ENCODE measurements at regions not wholly inside any gene's neighbourhood (a gene's known extent, or its start where the extent isn't known, plus 50 kb on each side); places are given as distances from the start of the nearest gene placed in this dataset.
A peak's percentile ranks its signal among the peaks of the same experiment; 100 is the strongest.

DNA sequence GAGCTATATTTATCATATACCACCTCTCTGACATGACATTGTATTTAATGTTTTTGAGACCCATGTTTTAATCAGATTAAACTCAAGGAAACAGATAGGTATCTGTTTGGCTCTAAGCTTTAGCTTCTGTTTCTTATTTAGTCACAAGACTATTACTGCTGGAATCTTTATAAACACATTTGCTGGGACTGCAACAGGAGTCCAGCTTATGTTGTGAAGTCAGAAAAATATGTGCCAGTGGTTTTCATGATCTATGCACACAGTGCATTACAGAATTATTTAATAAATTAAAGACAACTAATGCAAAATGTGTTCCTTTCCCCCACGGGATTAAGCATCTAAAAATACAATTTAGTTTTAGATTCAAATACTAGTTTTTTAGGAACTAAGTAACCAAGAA, 338.9 kb downstream of the ZEB2 start:
- no peak overlapping the region for H3K4me3 ChIP-seq (replicated peaks in 1 of 2; ENCODE audit: low read depth in 2 of 2, low read length in 2 of 2)
- DNase-seq (ENCODE audit: low read depth in 2 of 2) = no peak
- TF ChIP-seq CTCF (IDR thresholded peaks at IDR 0.05; ENCODE audit: low read depth, low read length) = no peak

DNA sequence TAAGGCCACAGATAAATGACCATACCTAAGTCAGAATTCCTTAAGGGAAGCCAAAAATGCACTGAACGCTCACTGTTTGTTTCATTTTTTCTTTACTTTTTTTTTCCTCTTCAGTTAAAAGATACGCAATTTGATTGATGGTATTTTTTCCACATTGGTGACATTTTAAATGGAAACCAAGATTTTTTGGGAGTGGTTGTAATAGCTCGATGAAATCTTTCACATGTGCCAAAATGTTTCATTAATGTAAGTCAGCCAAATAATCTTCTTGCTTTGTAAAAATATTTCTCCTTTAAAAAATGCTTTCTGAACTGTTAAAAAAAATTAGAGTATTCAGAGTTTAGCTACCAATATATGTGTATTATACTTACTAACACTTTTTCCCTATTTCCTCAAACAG, 339.8 kb downstream of the ZEB2 start:
- TF ChIP-seq CTCF (IDR thresholded peaks at IDR 0.05; ENCODE audit: low read depth, low read length) = no peak
- H3K4me3 ChIP-seq (replicated peaks in 1 of 2; ENCODE audit: low read depth in 2 of 2, low read length in 2 of 2) = no peak overlapping the region
- no peak for DNase-seq (ENCODE audit: low read depth in 2 of 2)

DNA sequence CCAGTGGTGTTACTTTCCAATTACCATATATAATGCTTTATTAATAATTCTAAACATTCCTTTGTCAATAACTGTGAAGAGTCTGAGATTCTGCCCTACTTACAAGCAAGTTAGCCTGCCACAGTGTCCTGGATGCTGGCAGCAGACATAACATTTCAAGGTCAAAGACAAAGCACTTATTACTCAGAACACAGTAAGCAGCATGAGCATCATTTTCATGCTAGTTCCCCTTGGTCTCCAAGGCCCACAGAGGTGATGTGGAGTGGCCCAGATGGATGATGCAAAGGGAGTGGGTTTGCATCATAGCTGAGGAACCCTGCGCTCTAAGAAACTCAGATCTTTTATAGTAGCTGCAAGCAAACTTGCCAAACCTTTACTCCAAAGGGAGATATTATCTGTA, 349.7 kb downstream of the ZEB2 start:
- peak in 1 of 2 donors; percentile 21 for DNase-seq (ENCODE audit: low read depth in 2 of 2)
- H3K4me3 ChIP-seq (replicated peaks in 1 of 2; ENCODE audit: low read depth in 2 of 2, low read length in 2 of 2) = no peak overlapping the region
- TF ChIP-seq CTCF (IDR thresholded peaks at IDR 0.05; ENCODE audit: low read depth, low read length) = no peak

- TF ChIP-seq CTCF (IDR thresholded peaks at IDR 0.05; ENCODE audit: low read depth, low read length) = no peak
- DNase-seq (ENCODE audit: low read depth in 2 of 2) = peak in 1 of 2 donors; percentile 49
These were observed 353.2 kb downstream of the ZEB2 start for GRCh38 chr2:144166743-144167142.

DNA sequence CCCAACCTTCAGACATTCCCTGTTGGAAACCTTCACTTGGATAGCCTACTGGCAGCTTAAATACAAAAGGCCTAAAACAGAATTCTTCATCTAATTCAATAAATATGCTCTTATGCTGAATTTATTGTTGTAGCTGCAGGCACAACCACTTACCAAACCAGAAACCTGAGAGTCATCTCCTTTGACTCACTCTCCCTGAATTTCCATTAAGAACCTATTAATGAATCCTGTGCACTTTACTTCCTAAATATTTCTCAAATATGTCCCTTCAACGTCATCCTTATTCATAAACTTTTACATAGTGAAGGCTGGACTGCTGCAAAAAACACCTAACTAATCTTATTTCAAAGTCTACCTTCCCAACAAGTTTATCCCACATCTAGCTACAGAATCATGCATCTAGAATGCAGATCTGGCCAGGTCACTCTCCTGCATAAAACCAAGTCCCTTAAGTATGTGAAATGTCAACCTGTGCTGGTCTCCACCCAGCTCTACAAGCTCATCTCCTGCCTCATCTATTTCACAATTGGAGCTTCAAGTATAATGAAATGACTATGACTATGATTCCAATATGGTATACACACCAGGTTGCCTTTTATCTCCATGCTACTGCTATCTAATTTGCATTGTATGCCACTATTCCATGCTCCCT, 354.2 kb downstream of the ZEB2 start:
- no peak overlapping the region for H3K4me3 ChIP-seq (replicated peaks in 1 of 2; ENCODE audit: low read depth in 2 of 2, low read length in 2 of 2)
- DNase-seq (ENCODE audit: low read depth in 2 of 2) = no peak
- TF ChIP-seq CTCF (IDR thresholded peaks at IDR 0.05; ENCODE audit: low read depth, low read length) = no peak

More at GRCh38 chr2:144166743-144167142, 353.2 kb downstream of the ZEB2 start:
- H3K4me3 ChIP-seq (replicated peaks in 1 of 2; ENCODE audit: low read depth in 2 of 2, low read length in 2 of 2) = no peak overlapping the region

- H3K4me3 ChIP-seq (replicated peaks in 1 of 2; ENCODE audit: low read depth in 2 of 2, low read length in 2 of 2) = no peak overlapping the region
- DNase-seq (ENCODE audit: low read depth in 2 of 2) = no peak
- TF ChIP-seq CTCF (IDR thresholded peaks at IDR 0.05; ENCODE audit: low read depth, low read length) = no peak
These were observed 356.3 kb downstream of the ZEB2 start for GRCh38 chr2:144163592-144163991.

- peak; percentile 38 for TF ChIP-seq CTCF (IDR thresholded peaks at IDR 0.05; ENCODE audit: low read depth, low read length)
- DNase-seq (ENCODE audit: low read depth in 2 of 2) = peak; percentile 5 to 16
These were observed 357.3 kb downstream of the ZEB2 start for GRCh38 chr2:144162652-144163051.

More at GRCh38 chr2:144162652-144163051, 357.3 kb downstream of the ZEB2 start:
- no peak overlapping the region for H3K4me3 ChIP-seq (replicated peaks in 1 of 2; ENCODE audit: low read depth in 2 of 2, low read length in 2 of 2)
